ENCODE measurements at regions not wholly inside any gene's neighbourhood (a gene's known extent, or its start where the extent isn't known, plus 50 kb on each side); places are given as distances from the start of the nearest gene placed in this dataset.
A peak's percentile ranks its signal among the peaks of the same experiment; 100 is the strongest.
"Not testable (repeated sequence)": the region's sequence is repeated elsewhere in the genome, so short reads cannot be mapped to it uniquely, and the experiment has no call there.

DNA sequence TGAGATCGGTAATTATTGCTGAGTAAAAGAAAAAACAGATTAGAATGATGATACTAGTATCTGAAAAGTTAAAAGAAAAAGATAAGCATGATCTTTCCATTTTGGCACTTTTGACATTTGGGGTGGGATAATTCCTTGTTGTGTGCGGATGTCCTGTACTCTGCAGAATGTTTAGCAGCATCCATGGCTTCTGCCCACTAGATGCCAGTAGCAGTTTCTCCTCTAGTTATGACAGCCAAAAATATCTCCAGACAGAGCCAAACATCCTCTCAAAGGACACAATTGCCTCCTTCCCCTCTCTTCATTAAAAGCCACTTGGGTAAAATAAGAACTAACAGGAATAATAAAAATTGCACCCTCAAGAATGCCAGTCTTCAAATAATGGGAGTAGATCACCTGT is 468.8 kb upstream of the GRM7 start:
- Histone ChIP-seq H3K4me2 (ENCODE audit: low read depth, low read length, poor library complexity, severe bottlenecking) (no peak overlapping the region), H3F3A (ENCODE audit: low read depth) (no peaks in the 10 kb centered on the region), H4K20me1 (ENCODE audit: insufficient read depth, low read length, poor library complexity, severe bottlenecking) (no peaks in the 10 kb centered on the region), H3K9ac (ENCODE audit: low read depth, low read length, poor library complexity, severe bottlenecking) (no peak overlapping the region), H2AFZ (ENCODE audit: low read length) (no peak overlapping the region), H3K4me3 (ENCODE audit: low read length, poor library complexity, severe bottlenecking) (no peak overlapping the region), H3K27me3 (ENCODE audit: insufficient read depth, low read length, poor library complexity, severe bottlenecking) (no peaks in the 10 kb centered on the region), H3K79me2 (ENCODE audit: insufficient read depth, low read length) (no peaks in the 10 kb centered on the region), H3K9me3 (ENCODE audit: insufficient read depth, low read depth, low read length) (no peaks in the 10 kb centered on the region), H3K9me2 (replicated peaks; ENCODE audit: low read depth, low read length) (no peaks in the 10 kb centered on the region), H3K36me3 (ENCODE audit: insufficient read depth, low read length) (no peaks in the 10 kb centered on the region), H3K4me1 (ENCODE audit: insufficient read depth, low read length, poor library complexity, severe bottlenecking) (no peaks in the 10 kb centered on the region)
- TF ChIP-seq, protein P1, sequence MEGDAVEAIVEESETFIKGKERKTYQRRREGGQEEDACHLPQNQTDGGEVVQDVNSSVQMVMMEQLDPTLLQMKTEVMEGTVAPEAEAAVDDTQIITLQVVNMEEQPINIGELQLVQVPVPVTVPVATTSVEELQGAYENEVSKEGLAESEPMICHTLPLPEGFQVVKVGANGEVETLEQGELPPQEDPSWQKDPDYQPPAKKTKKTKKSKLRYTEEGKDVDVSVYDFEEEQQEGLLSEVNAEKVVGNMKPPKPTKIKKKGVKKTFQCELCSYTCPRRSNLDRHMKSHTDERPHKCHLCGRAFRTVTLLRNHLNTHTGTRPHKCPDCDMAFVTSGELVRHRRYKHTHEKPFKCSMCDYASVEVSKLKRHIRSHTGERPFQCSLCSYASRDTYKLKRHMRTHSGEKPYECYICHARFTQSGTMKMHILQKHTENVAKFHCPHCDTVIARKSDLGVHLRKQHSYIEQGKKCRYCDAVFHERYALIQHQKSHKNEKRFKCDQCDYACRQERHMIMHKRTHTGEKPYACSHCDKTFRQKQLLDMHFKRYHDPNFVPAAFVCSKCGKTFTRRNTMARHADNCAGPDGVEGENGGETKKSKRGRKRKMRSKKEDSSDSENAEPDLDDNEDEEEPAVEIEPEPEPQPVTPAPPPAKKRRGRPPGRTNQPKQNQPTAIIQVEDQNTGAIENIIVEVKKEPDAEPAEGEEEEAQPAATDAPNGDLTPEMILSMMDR (conservative IDR thresholded peaks at IDR 0.05; ENCODE audit: low read length), result peak; percentile 46
- TF ChIP-seq EZH2phosphoT487 (IDR thresholded peaks at IDR 0.05; ENCODE audit: borderline replicate concordance), result no peak

DNA sequence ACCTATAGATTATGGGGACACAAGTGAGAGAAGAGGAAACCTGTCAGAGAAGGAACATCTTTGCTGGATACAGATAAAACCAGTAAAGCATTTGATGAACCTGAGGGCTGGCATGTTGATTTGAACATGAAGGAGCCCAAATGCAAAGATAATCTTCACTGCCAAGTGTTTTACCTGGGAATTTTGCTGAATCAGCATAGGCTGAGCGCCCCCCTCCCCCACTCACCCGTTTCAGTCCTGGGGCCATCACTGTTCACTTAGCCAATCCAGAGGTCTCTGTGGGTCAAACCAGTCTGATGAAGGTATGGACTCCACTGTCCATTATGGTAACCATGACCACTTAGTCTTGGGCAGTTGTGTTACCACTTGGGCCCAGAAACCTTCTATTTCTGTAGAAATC is 466.0 kb upstream of the GRM7 start:
- H3K4me1 ChIP-seq (ENCODE audit: insufficient read depth, low read length, poor library complexity, severe bottlenecking), result no peaks in the 10 kb centered on the region
- no peak overlapping the region for H3K9ac ChIP-seq (ENCODE audit: low read depth, low read length, poor library complexity, severe bottlenecking)
- H3K4me2 ChIP-seq (ENCODE audit: low read depth, low read length, poor library complexity, severe bottlenecking), result no peak overlapping the region
- H3K27me3 ChIP-seq (ENCODE audit: insufficient read depth, low read length, poor library complexity, severe bottlenecking), result no peaks in the 10 kb centered on the region
- no peak overlapping the region for H3K4me3 ChIP-seq (ENCODE audit: low read length, poor library complexity, severe bottlenecking)
- H4K20me1 ChIP-seq (ENCODE audit: insufficient read depth, low read length, poor library complexity, severe bottlenecking), result no peaks in the 10 kb centered on the region
- no peaks in the 10 kb centered on the region for H3K9me3 ChIP-seq (ENCODE audit: insufficient read depth, low read depth, low read length)
- no peaks in the 10 kb centered on the region for H3F3A ChIP-seq (ENCODE audit: low read depth)
- no peaks in the 10 kb centered on the region for H3K36me3 ChIP-seq (ENCODE audit: insufficient read depth, low read length)
- no peak for TF ChIP-seq EZH2phosphoT487 (IDR thresholded peaks at IDR 0.05; ENCODE audit: borderline replicate concordance)
- TF ChIP-seq, protein P1 (conservative IDR thresholded peaks at IDR 0.05; ENCODE audit: low read length), result no peak
- H3K9me2 ChIP-seq (replicated peaks; ENCODE audit: low read depth, low read length), result no peaks in the 10 kb centered on the region
- H2AFZ ChIP-seq (ENCODE audit: low read length), result no peak overlapping the region
- no peaks in the 10 kb centered on the region for H3K79me2 ChIP-seq (ENCODE audit: insufficient read depth, low read length)

GRCh38 chr3:6396631-6397030 is 464.3 kb upstream of the GRM7 start:
- no peaks in the 10 kb centered on the region for H3K4me1 ChIP-seq (ENCODE audit: insufficient read depth, low read length, poor library complexity, severe bottlenecking)
- no peak overlapping the region for H3K9ac ChIP-seq (ENCODE audit: low read depth, low read length, poor library complexity, severe bottlenecking)
- H3K36me3 ChIP-seq (ENCODE audit: insufficient read depth, low read length), result no peaks in the 10 kb centered on the region
- H2AFZ ChIP-seq (ENCODE audit: low read length), result no peak overlapping the region
- no peak overlapping the region for H3K4me2 ChIP-seq (ENCODE audit: low read depth, low read length, poor library complexity, severe bottlenecking)
- no peaks in the 10 kb centered on the region for H3K27me3 ChIP-seq (ENCODE audit: insufficient read depth, low read length, poor library complexity, severe bottlenecking)
- no peak overlapping the region for H3K4me3 ChIP-seq (ENCODE audit: low read length, poor library complexity, severe bottlenecking)
- H3K79me2 ChIP-seq (ENCODE audit: insufficient read depth, low read length), result no peaks in the 10 kb centered on the region
- no peaks in the 10 kb centered on the region for H3F3A ChIP-seq (ENCODE audit: low read depth)
- H4K20me1 ChIP-seq (ENCODE audit: insufficient read depth, low read length, poor library complexity, severe bottlenecking), result no peaks in the 10 kb centered on the region
- no peak for TF ChIP-seq EZH2phosphoT487 (IDR thresholded peaks at IDR 0.05; ENCODE audit: borderline replicate concordance)
- TF ChIP-seq, protein P1 (conservative IDR thresholded peaks at IDR 0.05; ENCODE audit: low read length), result no peak
- no peaks in the 10 kb centered on the region for H3K9me2 ChIP-seq (replicated peaks; ENCODE audit: low read depth, low read length)
- H3K9me3 ChIP-seq (ENCODE audit: insufficient read depth, low read depth, low read length), result no peaks in the 10 kb centered on the region

DNA sequence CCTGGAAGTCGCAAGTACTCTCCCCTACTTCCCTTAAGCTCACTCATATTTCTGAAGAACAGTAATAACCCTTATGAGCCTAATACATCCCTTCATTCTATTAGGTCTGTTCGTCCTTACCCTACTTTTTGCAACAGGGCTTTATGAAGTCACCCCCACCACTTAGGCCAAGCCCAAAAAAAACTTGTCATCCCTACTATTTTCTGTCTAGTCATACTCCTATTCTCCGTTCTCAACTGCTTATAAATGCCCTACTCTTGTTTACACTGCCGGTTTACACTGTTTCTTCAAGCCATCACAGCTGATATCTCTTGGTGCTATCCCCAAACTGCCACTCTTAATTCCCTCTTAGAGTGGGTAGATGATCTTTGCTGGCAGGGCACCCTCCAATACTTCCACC is 458.2 kb upstream of the GRM7 start:
- not testable (repeated sequence) for H3K9me2 ChIP-seq (replicated peaks; ENCODE audit: low read depth, low read length); H3K4me1 ChIP-seq (ENCODE audit: insufficient read depth, low read length, poor library complexity, severe bottlenecking); H2AFZ ChIP-seq (ENCODE audit: low read length); H3K4me3 ChIP-seq (ENCODE audit: low read length, poor library complexity, severe bottlenecking); H4K20me1 ChIP-seq (ENCODE audit: insufficient read depth, low read length, poor library complexity, severe bottlenecking); H3K79me2 ChIP-seq (ENCODE audit: insufficient read depth, low read length); H3K4me2 ChIP-seq (ENCODE audit: low read depth, low read length, poor library complexity, severe bottlenecking); H3F3A ChIP-seq (ENCODE audit: low read depth); H3K36me3 ChIP-seq (ENCODE audit: insufficient read depth, low read length); H3K9me3 ChIP-seq (ENCODE audit: insufficient read depth, low read depth, low read length); H3K27me3 ChIP-seq (ENCODE audit: insufficient read depth, low read length, poor library complexity, severe bottlenecking); H3K9ac ChIP-seq (ENCODE audit: low read depth, low read length, poor library complexity, severe bottlenecking)

- H3K4me1 ChIP-seq (ENCODE audit: insufficient read depth, low read length, poor library complexity, severe bottlenecking); H4K20me1 ChIP-seq (ENCODE audit: insufficient read depth, low read length, poor library complexity, severe bottlenecking); H3K9me2 ChIP-seq (replicated peaks; ENCODE audit: low read depth, low read length); H3K27me3 ChIP-seq (ENCODE audit: insufficient read depth, low read length, poor library complexity, severe bottlenecking); H3K36me3 ChIP-seq (ENCODE audit: insufficient read depth, low read length); H3F3A ChIP-seq (ENCODE audit: low read depth); H3K79me2 ChIP-seq (ENCODE audit: insufficient read depth, low read length); H3K9ac ChIP-seq (ENCODE audit: low read depth, low read length, poor library complexity, severe bottlenecking); H3K9me3 ChIP-seq (ENCODE audit: insufficient read depth, low read depth, low read length); H2AFZ ChIP-seq (ENCODE audit: low read length); H3K4me2 ChIP-seq (ENCODE audit: low read depth, low read length, poor library complexity, severe bottlenecking); H3K4me3 ChIP-seq (ENCODE audit: low read length, poor library complexity, severe bottlenecking): not testable (repeated sequence)
Measured at GRCh38 chr3:6406923-6407322, 454.0 kb upstream of the GRM7 start.

Measured in Loucy (cell line).